Left ventricle myocardium superior (tissue), 1 donor: ENCODE measurements at regions not wholly inside any gene's neighbourhood (a gene's known extent, or its start where the extent isn't known, plus 50 kb on each side); places are given as distances from the start of the nearest gene placed in this dataset.
"Not testable (repeated sequence)": the region's sequence is repeated elsewhere in the genome, so short reads cannot be mapped to it uniquely, and the experiment has no call there.

Experiments
- ATAC-seq: fragments of 200-7000 bp; cut with Tn5 transposase; one replicate; pipeline ENCODE4 v1.9.1; 2020; ENCODE audit warnings: mild to moderate bottlenecking, moderate library complexity
- DNase-seq: peaks from one replicate; pipeline ENCODE4 v3.0.0-alpha.2; 2020
- intact Hi-C: fragments of 100-400 bp; cut with micrococcal nuclease; formaldehyde crosslinking; loops from one replicate; pipeline ENCODE4 v1.11.0; 2022
- donor health status: DM: no; HTN: yes; CAD: no; lungs with severe emphysema.

- no peak for ATAC-seq
- no peak for DNase-seq
- intact Hi-C loops: no loop called here
Observed at GRCh38 chr21:28427394-28428022, 565.2 kb downstream of the LTN1 start.

GRCh38 chr21:28426545-28426944, 566.1 kb downstream of the LTN1 start:
- intact Hi-C loops: no loop called here
- ATAC-seq (no peak), DNase-seq (no peak)

- ATAC-seq (no peak), DNase-seq (no peak)
- intact Hi-C loops: no loop called here
Observed at GRCh38 chr21:28423521-28424190, 569.0 kb downstream of the LTN1 start.

- intact Hi-C loops: no loop called here
- DNase-seq (no peak), ATAC-seq (peak; percentile 72)
Observed at GRCh38 chr21:28421716-28422524, 570.8 kb downstream of the LTN1 start.

- no peak for DNase-seq
- no peak for ATAC-seq
- intact Hi-C loops: no loop called here
Observed at GRCh38 chr21:28419811-28420210, 572.9 kb downstream of the LTN1 start.

GRCh38 chr21:28418726-28419514, 573.8 kb downstream of the LTN1 start:
- ATAC-seq (peak; percentile 76), DNase-seq (no peak)
- intact Hi-C loops: no loop called here

GRCh38 chr21:28410256-28410655, 582.4 kb downstream of the LTN1 start:
- intact Hi-C loops: no loop called here
- no peak for DNase-seq
- peak; percentile 77 for ATAC-seq

GRCh38 chr21:28402616-28402989, 590.1 kb downstream of the LTN1 start:
- no peak for ATAC-seq
- no peak for DNase-seq
- intact Hi-C loops: no loop called here

- intact Hi-C loops: no loop called here
- no peak for ATAC-seq
- no peak for DNase-seq
Observed at GRCh38 chr21:28397040-28397439, 595.6 kb downstream of the LTN1 start.

GRCh38 chr21:28396421-28396820, 596.3 kb downstream of the LTN1 start:
- intact Hi-C loops: no loop called here
- no peak for ATAC-seq
- DNase-seq: no peak

- intact Hi-C loops: no loop called here
- ATAC-seq: no peak
Observed at GRCh38 chr21:28393279-28393678, 599.4 kb downstream of the LTN1 start.

GRCh38 chr21:28391938-28392849, 600.5 kb downstream of the LTN1 start:
- no peak for ATAC-seq
- intact Hi-C loops: no loop called here
- DNase-seq: no peak

More at GRCh38 chr21:28393279-28393678, 599.4 kb downstream of the LTN1 start:
- DNase-seq: no peak

GRCh38 chr21:28387220-28387619, 605.5 kb downstream of the LTN1 start:
- no peak for DNase-seq
- intact Hi-C loops: no loop called here
- no peak for ATAC-seq

GRCh38 chr21:28385845-28386244, 606.8 kb downstream of the LTN1 start:
- intact Hi-C loops: no loop called here
- DNase-seq: no peak
- no peak for ATAC-seq

GRCh38 chr21:28381000-28381745, 611.5 kb downstream of the LTN1 start:
- ATAC-seq, DNase-seq, intact Hi-C loops: not testable (repeated sequence)

- DNase-seq: no peak
- intact Hi-C loops: no loop called here
- no peak for ATAC-seq
Observed at GRCh38 chr21:28380241-28380640, 612.4 kb downstream of the LTN1 start.

GRCh38 chr21:28378026-28378425, 614.7 kb downstream of the LTN1 start:
- DNase-seq (no peak), ATAC-seq (no peak)
- intact Hi-C loops: no loop called here
